GM21360 (cell line): ENCODE measurements at regions not wholly inside any gene's neighbourhood (a gene's known extent, or its start where the extent isn't known, plus 50 kb on each side); places are given as distances from the start of the nearest gene placed in this dataset.

ENCODE experiments used
- ATAC-seq: cut with Tn5 transposase; IDR thresholded peaks from one replicate; pipeline ENCODE4 v1.9.1; 2021; ENCODE audit warnings: mild to moderate bottlenecking, moderate library complexity; ENCODE audit not compliant: unreplicated experiment

DNA sequence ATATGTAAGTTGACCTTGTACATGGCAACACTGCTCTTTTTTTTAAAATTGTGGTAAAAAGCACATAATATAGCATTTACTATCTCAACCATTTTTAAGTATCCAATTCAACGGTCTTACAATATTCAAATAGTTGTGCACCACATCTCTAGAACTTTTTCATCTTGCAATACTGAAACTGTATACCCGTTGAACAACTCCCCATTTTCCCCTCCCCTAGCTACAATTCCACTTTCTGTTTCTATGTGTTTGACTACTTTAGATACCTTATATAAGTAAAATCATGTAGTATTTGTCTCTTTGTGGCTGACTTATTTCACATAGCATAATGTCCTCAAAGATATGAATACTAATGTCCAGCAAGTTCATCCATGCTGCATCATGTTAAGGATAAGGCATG lies 452.1 kb downstream of the TXNL1 start:
- ATAC-seq: no peak

DNA sequence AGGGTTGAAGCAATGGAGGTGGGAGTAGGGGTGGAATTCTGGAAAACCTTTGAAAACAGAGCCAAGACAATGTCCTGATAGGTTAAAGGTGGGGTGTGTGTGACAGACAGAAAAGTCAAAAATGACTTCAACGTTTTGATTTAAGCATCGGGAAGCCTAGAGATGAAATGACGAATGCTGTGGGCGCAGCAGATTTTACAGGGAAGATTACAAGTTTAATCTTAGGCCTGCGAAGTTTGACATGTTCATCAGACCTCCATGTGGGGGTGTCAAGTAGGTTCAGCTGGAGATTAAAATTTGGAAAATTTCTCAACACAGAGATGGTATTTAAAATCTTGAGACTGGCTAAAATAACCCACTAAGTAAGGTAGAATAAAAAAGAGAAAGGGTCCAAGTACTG lies 453.3 kb downstream of the TXNL1 start:
- ATAC-seq: no peak

DNA sequence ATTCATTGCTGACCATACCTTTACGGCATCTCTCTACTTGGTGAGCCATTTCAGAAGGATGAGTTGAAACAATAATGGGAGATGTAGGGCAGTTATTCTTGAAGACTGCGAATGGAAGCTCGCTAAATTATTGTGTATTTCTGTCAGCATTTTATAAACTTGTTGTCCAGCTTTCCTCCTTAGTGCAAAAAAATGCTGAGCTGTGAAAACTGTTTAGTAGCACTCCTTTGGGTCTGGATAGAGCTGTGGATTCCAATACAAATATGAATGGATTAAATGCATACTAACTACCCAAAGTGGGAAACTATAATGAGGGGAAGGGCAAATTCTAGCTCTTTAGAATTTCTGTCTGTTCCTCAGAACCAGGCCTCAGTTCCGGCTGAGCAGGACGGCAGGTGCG lies 461.6 kb downstream of the TXNL1 start:
- ATAC-seq: no peak

DNA sequence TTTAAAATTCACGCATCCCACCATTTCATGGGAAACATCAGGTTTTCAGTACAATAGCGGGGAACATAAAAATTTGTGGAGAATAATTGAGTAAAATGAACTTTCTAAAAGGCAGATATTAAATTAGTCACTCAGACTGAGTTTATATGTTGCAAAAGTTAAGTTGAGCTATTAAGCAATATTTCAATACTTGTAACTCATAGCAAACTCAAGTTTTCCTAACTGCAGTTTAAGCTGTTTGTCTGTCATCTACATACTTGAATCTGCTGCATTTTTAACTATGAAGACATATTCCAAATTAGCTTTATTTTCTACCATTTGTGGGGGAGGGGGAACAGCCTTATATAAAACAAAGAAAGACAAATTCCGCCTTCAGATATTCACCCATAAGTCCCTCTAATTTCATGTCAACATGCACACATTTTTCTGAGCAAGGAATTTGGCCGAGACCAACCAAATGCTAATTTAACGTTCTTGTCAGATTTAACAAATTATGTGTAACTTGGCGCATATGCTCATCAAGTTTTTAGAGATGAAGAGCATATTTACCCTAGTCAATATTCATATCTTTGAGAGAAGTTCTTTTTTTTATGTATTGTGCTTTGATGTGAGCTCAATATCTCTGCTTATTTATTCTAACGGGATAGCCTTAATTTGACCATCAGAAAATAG lies 462.9 kb downstream of the TXNL1 start:
- ATAC-seq: no peak

DNA sequence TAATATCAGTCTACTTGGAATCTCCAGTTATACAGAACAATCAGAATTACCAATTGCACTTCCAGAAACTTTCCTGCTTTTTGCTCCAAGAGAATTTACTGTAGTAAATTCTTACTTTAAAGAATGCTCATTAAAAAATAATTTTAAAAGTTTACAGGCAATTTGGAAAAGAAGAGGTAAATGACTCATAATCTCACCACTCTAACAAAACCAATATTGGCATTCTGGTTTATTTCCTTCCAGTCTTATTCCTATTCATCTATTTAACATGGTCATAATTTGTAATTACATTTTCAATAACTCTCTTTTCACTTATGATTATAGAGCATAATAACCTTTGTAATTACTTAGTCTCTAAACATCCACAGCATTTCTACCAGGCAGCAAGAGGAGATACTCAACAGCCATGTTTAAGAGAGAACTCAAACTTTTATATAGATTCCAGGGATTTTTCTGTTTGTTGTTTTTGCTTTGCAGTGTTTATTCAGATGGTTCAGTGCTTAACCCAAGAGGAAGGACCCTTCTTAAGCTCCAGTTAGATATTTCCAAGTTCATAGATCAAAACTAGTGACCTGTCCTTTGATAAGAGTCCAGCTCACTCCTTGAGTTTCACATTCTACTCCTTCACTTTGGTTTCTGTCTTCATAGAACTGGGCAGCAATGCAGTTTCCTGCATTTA lies 464.7 kb downstream of the TXNL1 start:
- no peak for ATAC-seq

DNA sequence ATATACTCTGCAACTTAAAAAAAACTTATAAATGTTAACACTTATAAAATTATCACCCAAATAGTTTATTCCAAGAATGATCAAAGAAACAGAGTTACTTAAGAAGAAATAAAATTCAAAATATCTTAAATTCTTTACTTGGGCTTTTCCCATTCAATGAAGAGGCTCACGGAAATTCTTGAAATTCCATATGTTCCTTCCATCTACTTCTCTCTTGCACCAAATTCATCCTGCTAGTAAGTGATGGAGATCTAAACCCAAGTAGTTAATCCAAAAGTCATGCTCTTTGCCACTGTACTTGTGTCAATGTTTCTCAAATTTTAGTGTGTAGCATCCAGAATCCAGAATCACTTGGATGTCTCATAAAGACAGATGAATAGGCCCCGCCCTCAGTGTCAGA lies 465.9 kb downstream of the TXNL1 start:
- no peak for ATAC-seq

DNA sequence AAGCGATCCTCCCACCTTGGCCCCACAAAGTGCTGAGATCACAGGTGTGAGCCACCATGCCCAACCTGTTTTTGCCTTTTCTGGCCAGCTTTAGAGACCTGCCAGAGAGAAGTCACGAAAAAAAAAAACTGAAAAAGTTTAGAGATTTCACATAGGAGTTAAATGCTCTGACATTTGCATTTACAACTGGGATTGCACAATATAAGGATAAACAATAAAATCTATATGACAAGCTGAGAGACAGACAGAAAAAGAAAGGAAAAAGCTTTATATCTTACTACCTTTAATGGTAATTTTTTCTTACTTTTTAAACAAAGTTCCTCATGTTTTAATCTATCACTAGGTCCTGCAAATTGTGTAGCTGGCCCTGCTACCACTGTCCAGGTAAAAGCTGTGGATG lies 466.5 kb downstream of the TXNL1 start:
- no peak for ATAC-seq

DNA sequence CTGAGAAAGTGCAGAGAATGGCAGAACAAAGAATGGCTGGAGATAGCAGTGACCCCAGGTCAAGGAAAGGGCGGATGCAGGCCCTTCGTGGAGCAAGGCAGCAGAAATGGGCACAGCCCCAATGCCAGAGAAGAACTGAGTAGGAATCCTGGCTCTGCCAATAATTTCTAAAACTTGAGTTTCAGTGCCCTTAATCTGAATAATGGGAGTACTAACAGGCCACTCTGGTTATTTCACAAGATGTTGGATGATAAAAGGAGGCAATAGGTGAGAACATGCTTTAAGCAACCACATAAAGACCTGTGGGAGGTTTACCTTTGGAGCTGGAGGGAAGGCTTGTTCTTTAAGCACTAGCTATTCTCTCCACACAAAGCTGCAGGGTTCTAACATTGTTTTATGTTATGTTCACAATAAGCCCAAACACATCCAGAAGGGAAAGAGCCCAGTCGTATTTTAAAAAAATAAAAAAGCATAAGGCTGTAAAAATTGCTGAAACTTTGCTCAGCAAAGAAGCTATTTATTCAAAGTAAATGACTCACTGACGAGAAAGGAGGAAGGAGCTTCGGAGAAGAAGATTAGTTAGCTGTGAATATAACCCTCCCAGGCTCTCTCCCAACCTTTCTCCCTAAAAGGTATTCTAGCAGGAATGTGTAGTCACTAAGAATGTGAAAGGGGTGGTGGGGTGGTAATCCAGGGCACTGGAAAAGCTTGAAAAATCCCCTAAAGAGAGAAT lies 470.2 kb downstream of the TXNL1 start:
- ATAC-seq: no peak

DNA sequence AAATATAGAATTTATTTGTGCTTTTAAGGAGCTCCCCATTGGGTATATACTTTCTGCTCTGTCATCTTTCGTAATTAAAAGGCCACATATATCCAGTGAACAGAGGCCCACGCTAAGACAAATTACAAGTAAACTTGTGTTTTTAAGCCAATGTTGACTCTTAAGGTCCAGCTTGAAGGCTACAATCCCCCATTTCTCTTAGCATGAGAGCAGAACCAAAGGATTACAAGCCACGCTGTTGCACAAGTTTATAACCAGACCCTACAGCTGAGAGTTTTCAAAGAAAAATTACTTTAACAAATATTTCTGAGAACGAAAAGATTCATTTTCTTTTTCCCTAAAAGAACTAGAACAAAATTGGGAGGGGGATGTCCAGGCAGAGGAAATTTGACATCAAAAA lies 471.0 kb downstream of the TXNL1 start:
- no peak for ATAC-seq

DNA sequence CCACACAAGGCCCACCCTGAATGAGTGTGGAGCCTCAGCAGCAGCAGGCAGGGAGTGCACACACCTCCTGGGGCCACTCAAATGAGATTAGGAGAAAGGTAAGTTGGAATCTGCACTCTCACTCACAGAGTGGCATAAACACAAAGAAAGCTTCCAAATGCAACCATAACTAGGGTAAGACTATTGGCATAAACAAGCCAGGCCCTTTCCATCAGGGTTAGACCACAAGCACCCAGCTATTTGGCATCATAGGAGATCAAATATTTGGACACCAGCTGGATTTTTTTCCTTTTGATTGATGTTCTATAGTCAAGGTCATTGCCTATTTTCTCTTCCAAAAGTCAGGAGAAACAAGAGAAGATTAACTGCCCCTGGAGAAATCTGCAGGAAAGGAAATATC lies 471.5 kb downstream of the TXNL1 start:
- ATAC-seq: no peak

DNA sequence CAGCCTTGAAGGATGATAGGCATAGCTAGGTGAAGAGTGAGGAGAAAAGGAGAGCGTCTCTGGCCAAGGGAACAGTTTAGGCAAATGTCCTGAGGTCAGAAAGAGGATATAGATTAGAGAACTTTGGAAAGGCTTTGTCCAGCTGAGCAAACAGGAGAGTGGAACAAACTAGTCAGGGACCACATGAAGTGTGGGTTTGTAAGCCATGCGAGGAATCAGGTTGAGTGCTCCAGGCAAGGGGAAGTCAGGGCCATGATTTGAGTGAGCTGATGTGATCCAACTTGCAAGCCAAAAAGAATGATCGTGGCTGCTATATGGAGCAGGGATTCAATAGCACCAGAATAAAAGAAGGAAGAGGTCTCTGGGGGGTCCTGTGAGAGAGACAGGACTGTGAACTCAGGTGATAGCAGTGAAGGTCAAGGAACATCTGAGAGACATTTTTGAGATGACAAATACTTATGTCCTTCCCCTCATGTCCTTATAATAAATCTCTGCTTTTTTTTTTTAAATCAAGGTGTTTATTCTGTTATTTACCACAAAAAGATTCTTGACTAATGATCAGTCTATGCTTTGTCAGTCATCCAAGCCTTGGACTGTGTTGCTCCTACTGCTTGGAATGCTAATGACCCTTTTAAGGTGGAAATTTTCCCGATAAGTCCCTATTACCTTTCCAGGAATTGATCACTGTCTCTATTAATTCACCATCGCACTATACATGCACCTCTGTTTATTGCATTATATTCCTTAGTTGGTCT lies 472.6 kb downstream of the TXNL1 start:
- no peak for ATAC-seq

DNA sequence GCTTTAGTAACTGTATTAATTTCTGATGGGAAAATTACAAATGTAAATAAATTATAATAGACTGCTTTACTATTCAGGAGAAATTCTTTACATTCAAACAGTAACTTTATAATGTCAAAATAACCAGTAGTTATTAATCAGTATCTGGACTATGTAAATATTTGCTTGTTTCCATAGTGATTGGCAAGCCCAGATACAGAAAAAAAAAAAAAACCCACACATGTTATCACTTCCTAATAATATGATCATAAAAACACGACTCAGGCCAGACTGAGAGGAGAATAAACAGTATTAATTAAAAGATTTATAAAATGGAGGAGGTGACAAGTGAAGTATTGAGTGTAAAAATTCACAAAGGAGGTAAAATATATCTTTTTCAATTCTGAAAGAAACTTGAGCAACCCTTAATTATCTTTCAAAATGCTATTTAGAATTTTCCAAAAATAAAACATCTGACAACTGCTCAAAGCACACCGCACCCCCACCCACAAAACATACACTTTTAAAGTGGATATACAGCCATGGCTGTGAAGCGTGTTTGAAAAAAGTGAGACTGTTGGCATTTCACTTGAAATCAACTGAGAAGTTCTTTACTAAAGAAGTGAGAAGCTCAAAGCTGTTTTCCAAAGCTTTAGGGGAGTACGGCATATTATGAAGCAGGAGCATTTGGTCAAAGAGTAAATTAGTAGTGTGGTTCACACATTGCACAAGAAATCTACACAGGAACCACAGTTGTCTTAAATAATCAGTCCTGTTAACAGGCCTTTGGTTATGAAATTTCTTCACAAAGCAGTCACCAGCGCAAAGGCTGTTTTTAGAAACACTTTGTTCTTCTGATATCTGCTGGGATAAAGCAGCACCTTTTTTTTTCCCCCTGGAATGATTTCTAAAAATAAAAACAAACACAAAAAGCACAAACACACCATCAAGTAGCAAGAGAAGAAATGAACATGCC lies 475.8 kb downstream of the TXNL1 start:
- no peak for ATAC-seq

DNA sequence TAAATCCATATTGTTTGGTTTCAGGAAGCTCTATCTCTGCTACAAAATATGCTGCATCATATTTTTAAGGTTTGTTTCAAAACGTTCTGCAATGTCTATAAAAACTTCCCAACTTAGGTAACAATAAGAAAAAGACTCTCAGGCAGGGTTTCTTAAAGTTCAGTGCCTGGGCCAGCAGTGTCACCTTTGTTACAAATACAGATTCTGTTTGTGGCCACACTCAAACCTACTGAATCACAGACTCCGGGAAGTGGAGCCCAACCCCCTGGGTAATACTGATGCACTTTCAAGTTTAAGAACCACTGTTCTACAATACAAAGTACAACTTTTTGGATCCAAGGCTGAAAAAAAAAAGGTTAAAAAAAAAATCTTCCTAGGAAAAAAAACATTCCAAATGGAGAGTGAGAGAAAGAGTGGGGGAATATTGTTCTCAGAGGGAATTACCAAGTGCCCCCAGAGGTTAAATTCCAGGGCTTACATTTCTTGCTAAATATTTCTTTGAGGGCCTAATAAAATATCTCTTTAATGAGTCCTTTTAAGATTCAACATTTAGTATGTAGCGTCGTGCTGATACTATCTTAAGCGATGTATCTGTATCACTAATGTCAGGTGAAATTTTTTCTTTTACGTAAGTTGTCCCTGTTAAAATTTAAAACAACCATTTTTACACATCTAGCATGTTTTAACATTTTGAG lies 476.7 kb downstream of the TXNL1 start:
- no peak for ATAC-seq

DNA sequence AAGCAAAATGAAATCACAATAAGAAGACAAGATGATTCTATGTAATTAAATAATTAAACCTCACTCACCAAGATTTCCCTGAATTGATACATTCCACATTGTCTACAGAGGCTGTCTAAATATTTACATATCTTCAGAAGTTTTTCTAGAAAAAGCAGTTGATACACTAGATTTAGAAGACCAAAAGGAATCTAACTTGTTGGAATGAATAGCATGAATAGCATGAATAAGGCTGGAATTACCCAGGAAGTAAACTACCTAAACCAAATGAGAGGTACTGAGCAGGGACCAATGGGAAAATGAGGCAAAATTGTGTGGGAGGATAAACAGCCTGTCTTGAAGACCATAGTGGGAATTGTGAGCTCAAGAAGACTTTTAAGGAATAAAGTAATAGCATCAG lies 479.7 kb downstream of the TXNL1 start:
- ATAC-seq: no peak

DNA sequence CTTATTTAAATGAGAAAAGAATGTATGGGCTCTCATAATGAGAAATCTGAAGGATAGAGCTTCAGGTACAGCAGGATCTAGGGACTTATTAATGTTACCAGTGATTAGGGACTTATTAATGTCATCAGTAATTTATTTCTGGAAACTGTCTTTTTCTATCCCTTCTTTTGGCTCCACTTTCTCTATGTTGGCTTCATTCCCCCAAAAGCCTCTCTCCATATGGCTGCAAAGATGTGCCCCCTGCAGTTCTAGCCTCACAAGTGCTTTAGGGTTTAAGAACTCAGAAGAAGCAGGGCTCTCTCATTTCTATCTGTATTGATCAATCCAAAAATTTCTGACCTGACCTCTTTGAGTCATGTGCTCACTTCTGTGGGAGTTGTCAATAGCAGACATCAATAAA lies 480.9 kb downstream of the TXNL1 start:
- ATAC-seq: no peak

DNA sequence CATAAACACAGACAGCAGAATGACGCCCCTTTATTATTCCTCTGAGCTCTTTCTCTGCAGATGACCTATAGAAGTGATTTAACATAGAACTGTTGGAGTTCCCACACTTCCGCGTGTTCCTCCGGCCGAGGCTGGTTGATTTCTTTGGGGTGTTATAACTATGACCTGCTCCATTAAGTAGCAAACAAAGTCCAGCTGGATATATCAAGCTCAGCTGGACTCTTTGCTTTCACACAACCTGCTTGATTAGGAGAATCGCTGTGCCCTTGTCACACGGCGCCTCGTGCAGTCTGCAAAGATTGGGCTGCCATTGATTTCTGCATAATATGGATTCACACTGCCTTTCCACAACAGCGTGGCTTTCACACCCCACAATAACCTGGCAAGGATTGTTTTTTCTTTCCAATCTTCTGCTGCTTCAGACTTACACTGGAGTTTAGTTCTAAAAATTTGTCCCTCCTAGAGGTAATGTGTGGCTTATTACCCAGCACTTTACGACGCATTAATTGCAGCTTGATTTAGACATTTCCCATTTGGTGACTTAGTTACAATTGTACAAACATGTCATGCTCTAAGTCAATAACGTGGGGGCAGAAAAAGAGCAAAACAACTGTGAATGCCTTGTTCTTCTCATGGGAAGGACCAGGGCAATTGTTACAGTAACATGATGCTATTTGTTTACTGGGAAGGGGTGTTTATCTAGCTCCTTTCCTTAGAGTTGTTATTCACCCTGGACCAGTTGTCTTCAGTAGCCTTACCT lies 485.7 kb downstream of the TXNL1 start:
- no peak for ATAC-seq

DNA sequence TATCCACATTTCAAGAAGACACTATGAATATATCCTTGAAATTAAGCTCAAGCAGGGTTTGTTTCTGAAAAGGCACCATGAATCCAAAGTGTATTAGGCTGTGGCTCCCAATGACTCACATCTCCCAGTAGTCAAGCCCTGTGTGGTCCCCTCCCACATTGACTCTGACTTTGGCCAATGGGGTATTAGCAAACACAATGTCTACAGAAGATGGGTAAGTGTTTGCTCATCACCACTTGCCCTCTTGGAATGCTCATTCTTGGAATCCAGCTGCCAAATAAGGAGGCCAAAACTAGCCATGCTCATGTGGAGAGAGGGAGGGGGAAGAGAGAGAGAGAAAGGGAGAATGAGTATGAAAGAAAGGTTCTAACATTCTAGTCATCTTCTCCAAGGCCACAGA lies 490.0 kb downstream of the TXNL1 start:
- no peak for ATAC-seq

DNA sequence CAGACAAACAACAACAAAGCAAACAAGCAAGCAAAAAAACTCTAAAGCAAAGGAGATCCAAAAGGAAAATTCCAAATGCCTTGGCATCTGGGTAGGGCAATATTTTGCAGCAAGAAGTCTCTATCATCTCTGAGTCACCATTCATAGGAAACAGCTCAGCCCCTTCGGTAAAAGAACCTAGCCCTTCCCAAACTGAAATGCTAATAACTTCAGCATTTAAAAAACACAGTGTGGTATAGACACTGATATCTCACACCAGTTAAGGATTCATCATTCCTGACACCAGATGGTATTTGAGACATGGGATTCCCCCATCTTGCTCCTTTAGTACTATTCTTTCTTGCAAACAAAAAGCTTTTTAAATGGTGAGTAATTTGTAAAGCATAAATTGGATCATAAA lies 491.8 kb downstream of the TXNL1 start:
- no peak for ATAC-seq

DNA sequence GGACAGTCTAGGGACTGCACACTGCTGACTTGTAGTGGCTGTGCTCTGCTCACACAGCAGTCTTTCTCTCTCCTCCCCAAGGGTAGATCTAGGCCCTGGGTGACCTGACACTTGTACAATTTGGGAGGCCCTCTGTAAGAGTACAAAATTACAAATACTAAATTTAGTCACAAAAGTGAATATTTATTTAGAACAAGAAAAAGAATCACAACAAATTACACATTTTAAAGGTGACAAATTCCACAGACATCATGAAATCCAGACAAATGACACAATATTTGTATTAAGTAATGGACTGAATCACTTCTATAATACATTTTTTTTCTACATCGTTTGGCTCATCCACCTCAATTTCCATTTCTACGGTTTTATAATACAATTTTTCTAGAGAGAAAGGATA lies 496.4 kb downstream of the TXNL1 start:
- ATAC-seq: no peak
